ENCODE measurements at regions not wholly inside any gene's neighbourhood (a gene's known extent, or its start where the extent isn't known, plus 50 kb on each side); places are given as distances from the start of the nearest gene placed in this dataset.

DNA sequence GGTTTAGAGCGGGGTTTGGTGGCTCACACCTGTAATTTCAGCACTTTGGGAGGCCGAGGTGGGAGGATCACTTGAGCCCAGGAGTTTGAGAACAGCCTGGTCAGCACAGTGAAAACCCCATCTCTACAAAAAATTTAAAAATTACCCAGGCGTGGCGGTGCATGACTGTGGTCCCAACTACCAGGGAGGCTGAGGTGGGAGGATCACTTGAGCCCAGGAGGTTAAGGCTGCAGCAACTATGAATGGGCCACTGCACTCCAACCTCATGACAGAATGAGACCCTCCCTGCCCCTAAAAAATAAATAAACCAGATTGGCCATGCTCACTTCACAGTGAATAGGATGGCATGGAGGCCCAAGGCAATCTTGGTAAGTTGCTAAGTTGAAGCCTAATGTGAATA is 168.9 kb downstream of the RHOU start:
- Histone ChIP-seq H2AK5ac (ENCODE audit: low read length, severe bottlenecking) (no peak overlapping the region), H3K36me3 (ENCODE audit: control insufficient read depth in 1 of 2, insufficient read depth in 2 of 2, low read depth in 1 of 2, low read length in 2 of 2) (no peaks in the 10 kb centered on the region), H2AFZ (ENCODE audit: low read depth, low read length) (no peak overlapping the region), H4K91ac (ENCODE audit: low read length) (no peak overlapping the region), H3K4me1 (ENCODE audit: control insufficient read depth, insufficient read depth, low read depth, low read length) (peaks cover 16% of the 10 kb centered on the region), H2BK15ac (ENCODE audit: low read depth, poor library complexity, severe bottlenecking) (no peak overlapping the region), H3K27me3 (ENCODE audit: control insufficient read depth in 1 of 2, insufficient read depth in 1 of 2, low read length in 2 of 2) (peaks cover 0 to 56% of the 10 kb centered on the region in 2 experiments), H3K79me1 (replicated peaks; ENCODE audit: low read length, poor library complexity, severe bottlenecking) (no peaks in the 10 kb centered on the region), H3K9ac (ENCODE audit: low read length) (no peak overlapping the region), H3K4ac (ENCODE audit: low read depth in 1 of 2, low read length in 2 of 2) (peak overlapping the region in 1 of 2 experiments; percentile 8), H4K8ac (ENCODE audit: low read length) (no peak overlapping the region), H3K14ac (ENCODE audit: low read length in 2 of 2) (no peak overlapping the region), H3K4me3 (ENCODE audit: insufficient read depth in 1 of 2, low read depth in 1 of 2, low read length in 2 of 2) (no peak overlapping the region), H3K9me3 (ENCODE audit: control insufficient read depth, low read length) (no peaks in the 10 kb centered on the region), H3K23ac (ENCODE audit: low read length in 2 of 2) (no peak overlapping the region), H3K4me2 (ENCODE audit: low read length, poor library complexity, severe bottlenecking) (no peak overlapping the region), H3K18ac (ENCODE audit: low read depth in 1 of 2, low read length in 2 of 2) (no peak overlapping the region), H2BK120ac (ENCODE audit: low read depth, low read length) (no peak overlapping the region), H2BK5ac (ENCODE audit: low read depth, low read length, poor library complexity, severe bottlenecking) (no peak overlapping the region), H3K27ac (ENCODE audit: low read length, poor library complexity, severe bottlenecking) (no peak overlapping the region), H2BK12ac (ENCODE audit: low read length in 2 of 2) (no peak overlapping the region)
- WGBS = 97% methylated on average over 3 of the region's 4 CpGs
- no peak for DNase-seq

- H3K4ac ChIP-seq (ENCODE audit: low read depth in 1 of 2, low read length in 2 of 2) = no peak overlapping the region
- peaks cover 0 to 51% of the 10 kb centered on the region in 2 experiments for H3K27me3 ChIP-seq (ENCODE audit: control insufficient read depth in 1 of 2, insufficient read depth in 1 of 2, low read length in 2 of 2)
- H2BK5ac ChIP-seq (ENCODE audit: low read depth, low read length, poor library complexity, severe bottlenecking) = no peak overlapping the region
- no peak for DNase-seq
- no peak overlapping the region for H3K27ac ChIP-seq (ENCODE audit: low read length, poor library complexity, severe bottlenecking)
- no peaks in the 10 kb centered on the region for H3K36me3 ChIP-seq (ENCODE audit: control insufficient read depth in 1 of 2, insufficient read depth in 2 of 2, low read depth in 1 of 2, low read length in 2 of 2)
- H3K4me3 ChIP-seq (ENCODE audit: insufficient read depth in 1 of 2, low read depth in 1 of 2, low read length in 2 of 2) = no peak overlapping the region
- no peak overlapping the region for H3K4me2 ChIP-seq (ENCODE audit: low read length, poor library complexity, severe bottlenecking)
- no peak overlapping the region for H2BK120ac ChIP-seq (ENCODE audit: low read depth, low read length)
- H2AFZ ChIP-seq (ENCODE audit: low read depth, low read length) = no peak overlapping the region
- no peaks in the 10 kb centered on the region for H3K79me1 ChIP-seq (replicated peaks; ENCODE audit: low read length, poor library complexity, severe bottlenecking)
- no CpG with 5 or more reads among the region's 2 CpGs for WGBS
- H3K9ac ChIP-seq (ENCODE audit: low read length) = no peak overlapping the region
- H2AK5ac ChIP-seq (ENCODE audit: low read length, severe bottlenecking) = no peak overlapping the region
- H4K8ac ChIP-seq (ENCODE audit: low read length) = no peak overlapping the region
- no peaks in the 10 kb centered on the region for H3K9me3 ChIP-seq (ENCODE audit: control insufficient read depth, low read length)
- H3K18ac ChIP-seq (ENCODE audit: low read depth in 1 of 2, low read length in 2 of 2) = no peak overlapping the region
- no peak overlapping the region for H2BK12ac ChIP-seq (ENCODE audit: low read length in 2 of 2)
- H3K14ac ChIP-seq (ENCODE audit: low read length in 2 of 2) = no peak overlapping the region
- H2BK15ac ChIP-seq (ENCODE audit: low read depth, poor library complexity, severe bottlenecking) = no peak overlapping the region
- no peak overlapping the region for H4K91ac ChIP-seq (ENCODE audit: low read length)
- no peak overlapping the region for H3K23ac ChIP-seq (ENCODE audit: low read length in 2 of 2)
- H3K4me1 ChIP-seq (ENCODE audit: control insufficient read depth, insufficient read depth, low read depth, low read length) = peaks cover 12% of the 10 kb centered on the region
Measured at GRCh38 chr1:228905701-228906101, 170.4 kb downstream of the RHOU start.

GRCh38 chr1:228906223-228906860 is 171.1 kb downstream of the RHOU start:
- 95% methylated on average over 10 of the region's 10 CpGs for WGBS
- no peaks in the 10 kb centered on the region for H3K79me1 ChIP-seq (replicated peaks; ENCODE audit: low read length, poor library complexity, severe bottlenecking)
- no peak overlapping the region for H3K4ac ChIP-seq (ENCODE audit: low read depth in 1 of 2, low read length in 2 of 2)

DNA sequence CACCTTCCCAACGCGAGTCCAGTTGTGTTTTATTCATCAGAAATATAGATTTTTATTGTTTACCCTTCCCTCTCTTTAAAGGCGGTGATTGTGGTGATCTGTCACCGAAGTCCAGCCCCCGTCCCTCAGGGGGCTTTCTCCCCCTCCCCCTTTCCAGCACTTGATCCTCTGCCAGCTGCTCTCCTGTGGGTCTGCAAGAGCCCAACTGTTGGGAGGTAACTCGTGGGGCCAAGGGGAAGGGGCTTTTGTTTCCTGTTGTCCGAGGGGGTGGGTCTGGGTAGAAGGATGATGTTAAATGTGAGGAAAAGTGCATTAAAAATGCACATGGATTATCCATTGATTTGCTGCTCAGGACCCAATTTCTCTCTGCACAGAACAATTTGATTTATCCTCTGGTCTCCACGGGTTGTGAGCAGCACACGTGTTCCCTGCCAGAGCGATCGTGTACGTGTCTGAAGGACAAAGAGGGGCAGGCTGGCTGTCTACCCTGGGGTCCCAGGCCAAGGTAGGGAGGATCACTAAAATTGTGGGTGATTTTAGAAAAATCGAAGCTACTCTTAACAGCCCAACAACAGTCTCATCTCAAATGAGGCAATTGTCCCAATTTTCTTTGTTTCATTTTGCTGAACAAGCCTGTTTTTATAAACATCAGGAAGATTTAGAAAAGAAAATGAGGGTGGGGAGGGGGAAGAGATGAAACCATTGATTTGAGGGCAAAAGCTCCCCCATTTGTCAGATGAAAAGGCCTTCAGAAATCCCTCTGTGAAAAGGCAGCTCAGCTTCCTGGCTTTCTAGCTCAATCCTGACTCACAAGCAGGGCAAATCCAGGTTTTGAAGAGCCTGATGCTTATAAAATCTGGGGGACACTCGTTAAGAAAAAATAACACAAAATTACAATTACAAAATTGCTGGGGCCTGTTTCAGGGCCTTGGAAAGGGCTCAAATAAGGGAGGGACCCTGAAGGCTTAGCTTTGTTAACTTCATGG is 176.2 kb downstream of the RHOU start:
- Histone ChIP-seq H3K14ac (ENCODE audit: low read length in 2 of 2) (no peak overlapping the region), H3K9me3 (ENCODE audit: control insufficient read depth, low read length) (no peaks in the 10 kb centered on the region), H3K9ac (ENCODE audit: low read length) (peak overlapping the region; percentile 7), H3K27ac (ENCODE audit: low read length, poor library complexity, severe bottlenecking) (no peak overlapping the region), H2AFZ (ENCODE audit: low read depth, low read length) (no peak overlapping the region), H3K4me2 (ENCODE audit: low read length, poor library complexity, severe bottlenecking) (no peak overlapping the region), H3K18ac (ENCODE audit: low read depth in 1 of 2, low read length in 2 of 2) (no peak overlapping the region), H2BK120ac (ENCODE audit: low read depth, low read length) (no peak overlapping the region), H4K91ac (ENCODE audit: low read length) (no peak overlapping the region), H4K8ac (ENCODE audit: low read length) (peak overlapping the region; percentile 27), H2BK5ac (ENCODE audit: low read depth, low read length, poor library complexity, severe bottlenecking) (no peak overlapping the region), H3K79me1 (replicated peaks; ENCODE audit: low read length, poor library complexity, severe bottlenecking) (no peaks in the 10 kb centered on the region), H3K27me3 (ENCODE audit: control insufficient read depth in 1 of 2, insufficient read depth in 1 of 2, low read length in 2 of 2) (peaks cover 0 to 13% of the 10 kb centered on the region in 2 experiments), H2BK15ac (ENCODE audit: low read depth, poor library complexity, severe bottlenecking) (no peak overlapping the region), H2BK12ac (ENCODE audit: low read length in 2 of 2) (peak overlapping the region in 1 of 2 experiments; percentile 29), H3K23ac (ENCODE audit: low read length in 2 of 2) (no peak overlapping the region), H3K4me1 (ENCODE audit: control insufficient read depth, insufficient read depth, low read depth, low read length) (no peaks in the 10 kb centered on the region), H3K4ac (ENCODE audit: low read depth in 1 of 2, low read length in 2 of 2) (no peak overlapping the region), H3K36me3 (ENCODE audit: control insufficient read depth in 1 of 2, insufficient read depth in 2 of 2, low read depth in 1 of 2, low read length in 2 of 2) (no peaks in the 10 kb centered on the region), H2AK5ac (ENCODE audit: low read length, severe bottlenecking) (no peak overlapping the region), H3K4me3 (ENCODE audit: insufficient read depth in 1 of 2, low read depth in 1 of 2, low read length in 2 of 2) (no peak overlapping the region)
- 63% methylated on average over 10 of the region's 14 CpGs for WGBS
- DNase-seq = no peak

More at GRCh38 chr1:228906223-228906860, 171.1 kb downstream of the RHOU start:
- no peaks in the 10 kb centered on the region for H3K36me3 ChIP-seq (ENCODE audit: control insufficient read depth in 1 of 2, insufficient read depth in 2 of 2, low read depth in 1 of 2, low read length in 2 of 2)
- peaks cover 0 to 45% of the 10 kb centered on the region in 2 experiments for H3K27me3 ChIP-seq (ENCODE audit: control insufficient read depth in 1 of 2, insufficient read depth in 1 of 2, low read length in 2 of 2)
- no peaks in the 10 kb centered on the region for H3K9me3 ChIP-seq (ENCODE audit: control insufficient read depth, low read length)
- no peak overlapping the region for H3K14ac ChIP-seq (ENCODE audit: low read length in 2 of 2)
- H4K91ac ChIP-seq (ENCODE audit: low read length) = no peak overlapping the region
- peak overlapping the region; percentile 41 for H2BK15ac ChIP-seq (ENCODE audit: low read depth, poor library complexity, severe bottlenecking)
- H4K8ac ChIP-seq (ENCODE audit: low read length) = no peak overlapping the region
- H2BK12ac ChIP-seq (ENCODE audit: low read length in 2 of 2) = no peak overlapping the region
- H3K4me2 ChIP-seq (ENCODE audit: low read length, poor library complexity, severe bottlenecking) = no peak overlapping the region
- peak overlapping the region in 1 of 2 experiments; percentile 54 for H3K18ac ChIP-seq (ENCODE audit: low read depth in 1 of 2, low read length in 2 of 2)
- H3K27ac ChIP-seq (ENCODE audit: low read length, poor library complexity, severe bottlenecking) = no peak overlapping the region
- no peak for DNase-seq
- H2BK120ac ChIP-seq (ENCODE audit: low read depth, low read length) = no peak overlapping the region
- no peak overlapping the region for H3K9ac ChIP-seq (ENCODE audit: low read length)
- no peak overlapping the region for H3K23ac ChIP-seq (ENCODE audit: low read length in 2 of 2)
- peaks cover 10% of the 10 kb centered on the region for H3K4me1 ChIP-seq (ENCODE audit: control insufficient read depth, insufficient read depth, low read depth, low read length)
- no peak overlapping the region for H2AFZ ChIP-seq (ENCODE audit: low read depth, low read length)
- H2BK5ac ChIP-seq (ENCODE audit: low read depth, low read length, poor library complexity, severe bottlenecking) = no peak overlapping the region
- no peak overlapping the region for H2AK5ac ChIP-seq (ENCODE audit: low read length, severe bottlenecking)
- no peak overlapping the region for H3K4me3 ChIP-seq (ENCODE audit: insufficient read depth in 1 of 2, low read depth in 1 of 2, low read length in 2 of 2)
